SK-N-DZ (cell line): ENCODE measurements at regions not wholly inside any gene's neighbourhood (a gene's known extent, or its start where the extent isn't known, plus 50 kb on each side); places are given as distances from the start of the nearest gene placed in this dataset.

ENCODE experiments used
- DNase-seq: peaks from one replicate; pipeline ENCODE4 v3.0.0-alpha.2; 2015; ENCODE audit warnings: low spot score

GRCh38 chr3:107242579-107242978 is 134.7 kb upstream of the CCDC54 start:
- no peak for DNase-seq

GRCh38 chr3:107247116-107247515 is 130.1 kb upstream of the CCDC54 start:
- no peak for DNase-seq

GRCh38 chr3:107249132-107249531 is 128.1 kb upstream of the CCDC54 start:
- no peak for DNase-seq

- peak; percentile 22 for DNase-seq
Measured at GRCh38 chr3:107250221-107250620, 127.0 kb upstream of the CCDC54 start.

- DNase-seq = no peak
Measured at GRCh38 chr3:107251819-107252218, 125.4 kb upstream of the CCDC54 start.

- no peak for DNase-seq
Measured at GRCh38 chr3:107256963-107257362, 120.3 kb upstream of the CCDC54 start.

- no peak for DNase-seq
Measured at GRCh38 chr3:107258300-107258699, 118.9 kb upstream of the CCDC54 start.

- no peak for DNase-seq
Measured at GRCh38 chr3:107260207-107260606, 117.0 kb upstream of the CCDC54 start.

GRCh38 chr3:107263269-107264021 is 113.8 kb upstream of the CCDC54 start:
- no peak for DNase-seq

GRCh38 chr3:107264888-107265287 is 112.4 kb upstream of the CCDC54 start:
- DNase-seq = peak; percentile 16

GRCh38 chr3:107265526-107265925 is 111.7 kb upstream of the CCDC54 start:
- DNase-seq = no peak

GRCh38 chr3:107268469-107268868 is 108.8 kb upstream of the CCDC54 start:
- no peak for DNase-seq

- DNase-seq = no peak
Measured at GRCh38 chr3:107269136-107269535, 108.1 kb upstream of the CCDC54 start.

- peak; percentile 41 for DNase-seq
Measured at GRCh38 chr3:107271787-107272387, 105.4 kb upstream of the CCDC54 start.

GRCh38 chr3:107272471-107272870 is 104.8 kb upstream of the CCDC54 start:
- DNase-seq = no peak

GRCh38 chr3:107272885-107273284 is 104.4 kb upstream of the CCDC54 start:
- DNase-seq = no peak

GRCh38 chr3:107273771-107274170 is 103.5 kb upstream of the CCDC54 start:
- DNase-seq = no peak

- no peak for DNase-seq
Measured at GRCh38 chr3:107275511-107275910, 101.7 kb upstream of the CCDC54 start.

- DNase-seq = no peak
Measured at GRCh38 chr3:107283948-107284347, 93.3 kb upstream of the CCDC54 start.

- no peak for DNase-seq
Measured at GRCh38 chr3:107284612-107285011, 92.6 kb upstream of the CCDC54 start.

- DNase-seq = no peak
Measured at GRCh38 chr3:107285197-107285596, 92.0 kb upstream of the CCDC54 start.

GRCh38 chr3:107289354-107289753 is 87.9 kb upstream of the CCDC54 start:
- no peak for DNase-seq

- no peak for DNase-seq
Measured at GRCh38 chr3:107294117-107294516, 83.1 kb upstream of the CCDC54 start.
